ENCODE measurements at regions not wholly inside any gene's neighbourhood (a gene's known extent, or its start where the extent isn't known, plus 50 kb on each side); places are given as distances from the start of the nearest gene placed in this dataset.

DNA sequence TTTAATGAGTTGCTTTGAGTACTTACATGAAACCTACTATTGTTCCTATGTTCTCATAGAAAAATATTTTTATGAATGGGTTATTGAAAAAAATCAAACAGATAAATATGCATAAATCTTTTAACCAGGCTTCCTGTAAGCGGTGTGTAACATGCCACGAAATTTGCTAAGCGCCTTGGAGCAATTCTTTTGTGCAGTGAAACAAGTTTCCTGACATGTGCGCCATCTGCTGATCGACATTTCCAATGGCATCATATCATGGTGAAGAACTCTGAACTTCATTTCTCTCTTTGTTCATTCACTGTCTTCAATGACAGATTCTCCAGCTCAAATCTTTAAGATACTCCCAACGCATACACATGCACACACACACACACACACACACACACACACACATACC is 145.6 kb upstream of the NAV3 start:
- DNase-seq (ENCODE audit: low read depth) (peak; percentile 57), FAIRE-seq (peak; percentile 85)
- Mint-ChIP-seq H3K27me3 (ENCODE audit: low read depth, unreplicated experiment) (no peaks in the 10 kb centered on the region), H3K27ac (ENCODE audit: unreplicated experiment) (peak overlapping the region; percentile 80), H3K4me1 (ENCODE audit: low read depth, unreplicated experiment) (peaks cover 11% of the 10 kb centered on the region), H3K4me3 (ENCODE audit: unreplicated experiment) (no peak overlapping the region), H3K9me3 (ENCODE audit: unreplicated experiment) (no peaks in the 10 kb centered on the region), H3K36me3 (ENCODE audit: low read depth, unreplicated experiment) (no peaks in the 10 kb centered on the region)
- H2AFZ ChIP-seq (ENCODE audit: low read depth, low read length) = peak overlapping the region; percentile 49
- no peaks in the 10 kb centered on the region for H3K36me3 ChIP-seq (ENCODE audit: insufficient read depth, low read length)
- H4K20me1 ChIP-seq (ENCODE audit: insufficient read depth, low read length) = no peaks in the 10 kb centered on the region
- H3K79me2 ChIP-seq (ENCODE audit: insufficient read depth, low read length) = no peaks in the 10 kb centered on the region
- no peaks in the 10 kb centered on the region for H3K9me3 ChIP-seq (ENCODE audit: insufficient read depth, low read depth, low read length)
- H3K27ac ChIP-seq (ENCODE audit: low read depth, low read length) = no peak overlapping the region
- H3K4me2 ChIP-seq (ENCODE audit: low read length) = no peak overlapping the region
- no peaks in the 10 kb centered on the region for H3K27me3 ChIP-seq (ENCODE audit: insufficient read depth, low read length)
- no peak overlapping the region for H3K9ac ChIP-seq (ENCODE audit: low read length)
- no peaks in the 10 kb centered on the region for H3K4me1 ChIP-seq (ENCODE audit: insufficient read depth, low read length)
- no peak overlapping the region for H3K4me3 ChIP-seq (ENCODE audit: insufficient read depth, low read depth, low read length)
- TF ChIP-seq, protein P1, sequence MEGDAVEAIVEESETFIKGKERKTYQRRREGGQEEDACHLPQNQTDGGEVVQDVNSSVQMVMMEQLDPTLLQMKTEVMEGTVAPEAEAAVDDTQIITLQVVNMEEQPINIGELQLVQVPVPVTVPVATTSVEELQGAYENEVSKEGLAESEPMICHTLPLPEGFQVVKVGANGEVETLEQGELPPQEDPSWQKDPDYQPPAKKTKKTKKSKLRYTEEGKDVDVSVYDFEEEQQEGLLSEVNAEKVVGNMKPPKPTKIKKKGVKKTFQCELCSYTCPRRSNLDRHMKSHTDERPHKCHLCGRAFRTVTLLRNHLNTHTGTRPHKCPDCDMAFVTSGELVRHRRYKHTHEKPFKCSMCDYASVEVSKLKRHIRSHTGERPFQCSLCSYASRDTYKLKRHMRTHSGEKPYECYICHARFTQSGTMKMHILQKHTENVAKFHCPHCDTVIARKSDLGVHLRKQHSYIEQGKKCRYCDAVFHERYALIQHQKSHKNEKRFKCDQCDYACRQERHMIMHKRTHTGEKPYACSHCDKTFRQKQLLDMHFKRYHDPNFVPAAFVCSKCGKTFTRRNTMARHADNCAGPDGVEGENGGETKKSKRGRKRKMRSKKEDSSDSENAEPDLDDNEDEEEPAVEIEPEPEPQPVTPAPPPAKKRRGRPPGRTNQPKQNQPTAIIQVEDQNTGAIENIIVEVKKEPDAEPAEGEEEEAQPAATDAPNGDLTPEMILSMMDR (IDR thresholded peaks at IDR 0.05; ENCODE audit: insufficient read depth, low read depth, low read length) = peak; percentile 77
- no peak for TF ChIP-seq EZH2 (IDR thresholded peaks at IDR 0.05; ENCODE audit: insufficient read depth, low read length)

DNA sequence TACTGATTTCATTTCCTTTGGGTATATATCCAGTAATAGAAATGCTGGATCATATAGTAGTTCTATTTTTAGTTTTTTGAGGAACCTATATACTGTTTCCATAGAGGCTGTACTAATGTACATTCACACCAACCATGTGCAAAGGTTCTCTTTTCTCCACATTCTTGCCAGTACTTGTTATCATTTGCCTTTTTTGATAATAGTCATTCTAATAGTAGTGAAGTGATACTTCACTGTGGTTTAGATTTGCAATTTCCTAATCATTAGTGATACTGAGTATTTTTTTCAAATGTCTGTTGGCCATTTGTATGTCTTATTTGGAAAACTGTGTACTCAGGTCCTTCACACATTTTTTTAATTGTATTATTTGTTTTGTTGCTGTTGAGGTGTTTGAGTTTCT is 148.2 kb upstream of the NAV3 start:
- no peak overlapping the region for H3K9ac ChIP-seq (ENCODE audit: low read length)
- H3K4me2 ChIP-seq (ENCODE audit: low read length) = no peak overlapping the region
- no peaks in the 10 kb centered on the region for H3K4me1 ChIP-seq (ENCODE audit: insufficient read depth, low read length)
- no peaks in the 10 kb centered on the region for H3K36me3 Mint-ChIP-seq (ENCODE audit: low read depth, unreplicated experiment)
- H3K4me1 Mint-ChIP-seq (ENCODE audit: low read depth, unreplicated experiment) = peaks cover 5% of the 10 kb centered on the region
- H3K27ac ChIP-seq (ENCODE audit: low read depth, low read length) = no peak overlapping the region
- no peak overlapping the region for H3K4me3 Mint-ChIP-seq (ENCODE audit: unreplicated experiment)
- H3K9me3 ChIP-seq (ENCODE audit: insufficient read depth, low read depth, low read length) = no peaks in the 10 kb centered on the region
- no peak overlapping the region for H3K4me3 ChIP-seq (ENCODE audit: insufficient read depth, low read depth, low read length)
- no peaks in the 10 kb centered on the region for H4K20me1 ChIP-seq (ENCODE audit: insufficient read depth, low read length)
- H3K27ac Mint-ChIP-seq (ENCODE audit: unreplicated experiment) = no peak overlapping the region
- H3K36me3 ChIP-seq (ENCODE audit: insufficient read depth, low read length) = no peaks in the 10 kb centered on the region
- H3K27me3 Mint-ChIP-seq (ENCODE audit: low read depth, unreplicated experiment) = no peaks in the 10 kb centered on the region
- TF ChIP-seq, protein P1 (IDR thresholded peaks at IDR 0.05; ENCODE audit: insufficient read depth, low read depth, low read length) = no peak
- TF ChIP-seq EZH2 (IDR thresholded peaks at IDR 0.05; ENCODE audit: insufficient read depth, low read length) = no peak
- no peak overlapping the region for H2AFZ ChIP-seq (ENCODE audit: low read depth, low read length)
- H3K9me3 Mint-ChIP-seq (ENCODE audit: unreplicated experiment) = no peaks in the 10 kb centered on the region
- DNase-seq (ENCODE audit: low read depth) (no peak), FAIRE-seq (no peak)
- H3K27me3 ChIP-seq (ENCODE audit: insufficient read depth, low read length) = no peaks in the 10 kb centered on the region
- no peaks in the 10 kb centered on the region for H3K79me2 ChIP-seq (ENCODE audit: insufficient read depth, low read length)

- H4K20me1 ChIP-seq (ENCODE audit: insufficient read depth, low read length) = no peaks in the 10 kb centered on the region
- no peak for DNase-seq (ENCODE audit: low read depth)
- H3K27ac Mint-ChIP-seq (ENCODE audit: unreplicated experiment) = no peak overlapping the region
- no peaks in the 10 kb centered on the region for H3K27me3 Mint-ChIP-seq (ENCODE audit: low read depth, unreplicated experiment)
- no peak overlapping the region for H3K9ac ChIP-seq (ENCODE audit: low read length)
- no peaks in the 10 kb centered on the region for H3K36me3 Mint-ChIP-seq (ENCODE audit: low read depth, unreplicated experiment)
- H3K9me3 ChIP-seq (ENCODE audit: insufficient read depth, low read depth, low read length) = no peaks in the 10 kb centered on the region
- no peak overlapping the region for H3K4me3 ChIP-seq (ENCODE audit: insufficient read depth, low read depth, low read length)
- no peak overlapping the region for H3K27ac ChIP-seq (ENCODE audit: low read depth, low read length)
- H3K79me2 ChIP-seq (ENCODE audit: insufficient read depth, low read length) = no peaks in the 10 kb centered on the region
- H3K4me1 Mint-ChIP-seq (ENCODE audit: low read depth, unreplicated experiment) = peaks cover 3% of the 10 kb centered on the region
- H3K9me3 Mint-ChIP-seq (ENCODE audit: unreplicated experiment) = no peaks in the 10 kb centered on the region
- H3K36me3 ChIP-seq (ENCODE audit: insufficient read depth, low read length) = no peaks in the 10 kb centered on the region
- H3K4me1 ChIP-seq (ENCODE audit: insufficient read depth, low read length) = no peaks in the 10 kb centered on the region
- no peak overlapping the region for H2AFZ ChIP-seq (ENCODE audit: low read depth, low read length)
- TF ChIP-seq EZH2 (IDR thresholded peaks at IDR 0.05; ENCODE audit: insufficient read depth, low read length) = no peak
- TF ChIP-seq, protein P1 (IDR thresholded peaks at IDR 0.05; ENCODE audit: insufficient read depth, low read depth, low read length) = no peak
- no peaks in the 10 kb centered on the region for H3K27me3 ChIP-seq (ENCODE audit: insufficient read depth, low read length)
- FAIRE-seq = no peak
- H3K4me3 Mint-ChIP-seq (ENCODE audit: unreplicated experiment) = no peak overlapping the region
- no peak overlapping the region for H3K4me2 ChIP-seq (ENCODE audit: low read length)
Observed at GRCh38 chr12:77681726-77682125, 149.0 kb upstream of the NAV3 start.

Data from astrocyte (in vitro differentiated cells and primary cell).